NT2/D1 (cell line): ENCODE measurements at regions not wholly inside any gene's neighbourhood (a gene's known extent, or its start where the extent isn't known, plus 50 kb on each side); places are given as distances from the start of the nearest gene placed in this dataset.

ENCODE experiments used
- SUZ12 ChIP-seq: IDR thresholded peaks from 2 replicates; pipeline ENCODE4 v1.6.1; 2011; ENCODE audit not compliant: insufficient read length, insufficient read depth; ENCODE audit errors: extremely low read depth
- ZNF274 ChIP-seq: IDR thresholded peaks from 2 replicates; pipeline ENCODE4 v1.6.1; 2011; ENCODE audit warnings: mild to moderate bottlenecking, low read depth, low read length

GRCh38 chr12:9506746-9507145, 101.0 kb downstream of the KLRB1 start:
- TF ChIP-seq ZNF274 (no peak), SUZ12 (no peak)
